GM12878 (cell line): ENCODE measurements at regions not wholly inside any gene's neighbourhood (a gene's known extent, or its start where the extent isn't known, plus 50 kb on each side); places are given as distances from the start of the nearest gene placed in this dataset.

Experiments used
- ATF7 ChIP-seq: fragments of 450-650 bp; IDR thresholded peaks from 2 replicates; pipeline ENCODE4 v1.6.1; 2016; ENCODE audit warnings: low read depth, mild to moderate bottlenecking
- BMI1 ChIP-seq: fragments of 450-650 bp; IDR thresholded peaks from 2 replicates; pipeline ENCODE4 v1.6.1; 2016; ENCODE audit warnings: mild to moderate bottlenecking, moderate library complexity, borderline replicate concordance
- CBFB ChIP-seq: IDR thresholded peaks from 2 replicates; pipeline ENCODE4 v1.6.1; 2016; ENCODE audit warnings: antibody characterized with exemption, low read depth
- CEBPB ChIP-seq, 2 experiments: fragments of 150-350 bp in 1 of 2; IDR thresholded peaks; 2 replicates each; pipeline ENCODE4 v1.6.1; 2012 to 2014; ENCODE audit warnings: low read depth in 2 of 2, low read length in 2 of 2, borderline replicate concordance in 1 of 2, inconsistent platforms in 1 of 2
- CTCF ChIP-seq, 3 experiments: IDR thresholded peaks in 2 of 3; conservative IDR thresholded peaks in 1 of 3; 2 replicates each; pipeline ENCODE4 v1.5.1; 2011; ENCODE audit warnings: low read depth in 3 of 3, low read length in 3 of 3, mild to moderate bottlenecking in 3 of 3, control low read depth in 2 of 3, moderate library complexity in 2 of 3, inconsistent platforms in 1 of 3, mixed read lengths in 1 of 3; ENCODE audit not compliant: control insufficient read depth in 2 of 3, insufficient read depth in 1 of 3; ENCODE audit errors: extremely low read depth in 1 of 3
- DPF2 ChIP-seq: fragments of 450-650 bp; IDR thresholded peaks from 2 replicates; pipeline ENCODE4 v1.6.1; 2017; ENCODE audit warnings: mild to moderate bottlenecking
- EZH2 ChIP-seq: IDR thresholded peaks from 2 replicates; pipeline ENCODE4 v1.6.1; 2012; ENCODE audit warnings: low read depth, mild to moderate bottlenecking, control low read depth, inconsistent platforms, low read length, borderline replicate concordance; ENCODE audit not compliant: control insufficient read depth
- MTA3 ChIP-seq: IDR thresholded peaks from 2 replicates; pipeline ENCODE4 v1.6.1; 2012; ENCODE audit warnings: low read length, inconsistent platforms, borderline replicate concordance
- MXI1 ChIP-seq: fragments of 150-350 bp; IDR thresholded peaks from 2 replicates; pipeline ENCODE4 v1.6.1; 2011; ENCODE audit warnings: low read depth, mild to moderate bottlenecking, inconsistent platforms, low read length, improper control_type of control experiment
- NFXL1 ChIP-seq: fragments of 450-650 bp; IDR thresholded peaks from 2 replicates; pipeline ENCODE4 v1.6.1; 2017; ENCODE audit warnings: antibody characterized with exemption, mild to moderate bottlenecking, borderline replicate concordance
- RAD21 ChIP-seq: IDR thresholded peaks from 2 replicates; pipeline ENCODE4 v1.6.1; 2011; ENCODE audit warnings: mild to moderate bottlenecking, low read depth, low read length, moderate library complexity; ENCODE audit not compliant: insufficient read depth
- REST ChIP-seq: IDR thresholded peaks from 2 replicates; pipeline ENCODE4 v1.6.1; 2012; ENCODE audit warnings: mild to moderate bottlenecking, low read depth, low read length
- SMC3 ChIP-seq: IDR thresholded peaks from 2 replicates; pipeline ENCODE4 v1.6.1; 2011; ENCODE audit warnings: low read length, improper control_type of control experiment, borderline replicate concordance
- YY1 ChIP-seq: IDR thresholded peaks from 2 replicates; pipeline ENCODE4 v1.6.1; 2011; ENCODE audit warnings: low read depth, mild to moderate bottlenecking, low read length

DNA sequence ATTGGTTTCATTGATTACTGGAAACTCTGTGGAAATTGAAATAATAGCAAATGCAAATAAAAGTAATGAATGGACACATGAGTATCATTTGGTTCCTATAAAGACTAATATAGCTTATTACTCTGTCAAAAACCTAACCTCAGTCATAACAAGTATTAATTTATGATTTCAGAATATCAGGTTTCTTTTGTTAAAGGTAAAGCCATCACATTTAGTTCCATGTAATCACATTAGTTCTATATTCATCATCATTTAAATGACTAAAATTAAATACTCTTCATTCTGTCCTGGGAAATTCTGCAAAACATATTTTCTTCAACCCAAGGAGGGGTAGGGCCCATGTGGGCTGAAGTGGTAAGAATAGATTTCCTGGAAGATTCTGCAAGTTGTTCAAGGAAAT is 68.2 kb upstream of the ANO3 start:
- no peak for TF ChIP-seq SMC3
- TF ChIP-seq CBFB, result no peak
- no peak for TF ChIP-seq BMI1
- TF ChIP-seq CTCF (IDR thresholded peaks at IDR 0.05 in 2 of 3, conservative IDR thresholded peaks at IDR 0.05 in 1 of 3; ENCODE audit: control insufficient read depth in 2 of 3, extremely low read depth in 1 of 3, insufficient read depth in 1 of 3, low read depth in 3 of 3, low read length in 3 of 3), result no peak
- TF ChIP-seq NFXL1, result no peak
- TF ChIP-seq DPF2, result no peak
- TF ChIP-seq EZH2, result no peak
- no peak for TF ChIP-seq MTA3
- no peak for TF ChIP-seq MXI1
- no peak for TF ChIP-seq REST
- no peak for TF ChIP-seq YY1
- no peak for TF ChIP-seq ATF7
- TF ChIP-seq CEBPB (IDR thresholded peaks at IDR 0.05; ENCODE audit: borderline replicate concordance in 1 of 2, low read depth in 2 of 2, low read length in 2 of 2), result no peak
- TF ChIP-seq RAD21, result no peak
